8988T (cell line): ENCODE measurements at regions not wholly inside any gene's neighbourhood (a gene's known extent, or its start where the extent isn't known, plus 50 kb on each side); places are given as distances from the start of the nearest gene placed in this dataset.
"Not testable (repeated sequence)": the region's sequence is repeated elsewhere in the genome, so short reads cannot be mapped to it uniquely, and the experiment has no call there.

ENCODE experiments used
- DNase-seq: peaks from one replicate; pipeline ENCODE4 v3.0.0; 2011

DNA sequence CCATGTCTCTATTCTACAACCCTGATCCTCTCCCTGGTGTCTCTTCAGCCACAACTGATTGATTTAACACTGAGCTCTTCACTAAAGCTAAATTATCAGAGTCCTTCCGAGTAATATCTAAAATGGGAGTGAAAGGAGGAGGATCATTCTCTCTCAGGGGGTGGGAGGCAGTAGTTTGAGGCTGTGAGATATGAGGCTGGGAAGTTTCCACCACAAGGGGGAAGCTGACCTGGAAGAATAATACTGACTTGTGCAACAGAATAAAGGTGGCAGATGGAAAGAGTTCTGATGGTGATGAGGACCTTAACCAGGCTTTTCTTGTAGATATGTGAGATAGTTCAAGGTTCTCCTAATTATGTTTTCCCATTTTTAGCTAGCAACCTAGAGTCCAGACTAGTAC lies 241.6 kb upstream of the VKORC1L1 start:
- DNase-seq: not testable (repeated sequence)

DNA sequence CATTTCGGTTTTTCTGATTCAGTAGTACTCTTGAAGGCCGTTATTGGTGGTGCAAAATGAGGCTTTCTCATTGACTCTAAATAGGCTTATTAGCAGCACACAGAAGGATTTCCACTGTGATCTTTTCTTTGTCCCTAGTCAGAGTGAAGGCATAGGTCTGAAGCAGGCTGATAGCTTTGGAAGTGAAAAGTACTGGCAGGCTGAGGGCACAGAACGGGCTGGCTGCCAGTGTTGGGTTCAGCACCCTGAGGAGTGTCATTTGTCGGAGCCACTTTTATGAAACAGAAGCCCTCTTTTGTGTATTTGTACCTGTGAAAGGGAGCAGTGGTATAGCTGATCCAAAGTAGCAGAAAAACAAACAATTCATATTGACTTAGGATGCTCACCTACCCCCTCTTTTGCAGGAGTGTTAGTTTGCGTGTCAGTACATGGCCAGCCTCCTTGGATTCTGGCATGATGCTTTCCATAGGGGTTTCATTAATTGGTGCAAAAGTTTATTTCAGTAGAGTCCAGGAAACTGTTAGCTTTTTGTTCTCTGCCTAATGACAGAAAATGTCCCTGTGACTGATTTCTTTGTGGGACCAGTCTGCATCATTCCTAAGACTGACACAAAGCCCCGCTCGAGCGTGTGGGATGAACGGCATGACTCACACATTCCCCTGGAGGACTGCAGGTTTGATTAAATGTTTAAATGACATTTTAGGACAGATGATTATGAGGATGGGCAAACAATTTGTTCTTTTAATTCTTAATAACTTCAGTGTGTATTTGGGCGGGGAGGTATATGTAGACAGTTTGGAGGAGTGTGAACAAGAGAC lies 239.1 kb upstream of the VKORC1L1 start:
- DNase-seq: not testable (repeated sequence)

DNA sequence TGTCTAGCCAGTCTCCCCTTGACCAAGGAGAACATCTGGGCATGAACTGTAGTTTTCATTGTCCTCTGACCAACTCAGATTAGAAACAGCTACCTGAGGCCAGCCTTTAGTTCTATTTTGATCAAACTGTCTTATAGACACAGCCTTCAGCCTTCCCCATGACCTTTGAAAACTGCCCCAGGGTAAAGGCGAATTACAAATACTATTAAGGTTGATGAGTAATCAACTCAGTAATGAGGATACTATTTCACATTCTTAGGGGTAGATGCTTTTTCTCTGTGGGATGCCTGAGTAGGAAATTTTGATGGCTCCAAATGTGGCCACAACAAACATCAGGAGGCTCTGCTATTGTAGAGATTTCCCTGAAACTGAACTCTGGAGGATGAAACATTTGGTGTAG lies 234.0 kb upstream of the VKORC1L1 start:
- DNase-seq: not testable (repeated sequence)

DNA sequence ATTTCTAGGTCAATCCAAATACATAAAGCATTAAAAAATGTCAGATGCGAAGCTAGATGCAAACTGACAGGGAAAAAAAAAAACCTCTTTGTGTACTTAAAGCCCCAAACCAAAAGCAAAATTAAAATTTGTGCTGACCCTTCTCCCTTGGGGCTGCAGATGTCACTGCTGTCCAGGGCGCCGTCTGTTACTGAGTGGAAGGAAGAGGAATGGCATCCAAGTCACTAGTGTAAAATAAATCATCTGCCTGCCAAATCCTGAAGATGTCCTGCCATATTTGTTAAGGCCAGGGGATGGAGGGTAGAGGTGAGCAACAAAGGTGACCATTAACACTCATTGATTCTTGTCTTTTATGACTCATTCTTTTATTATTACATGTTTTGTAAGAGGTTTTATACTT lies 233.2 kb upstream of the VKORC1L1 start:
- DNase-seq: not testable (repeated sequence)

DNA sequence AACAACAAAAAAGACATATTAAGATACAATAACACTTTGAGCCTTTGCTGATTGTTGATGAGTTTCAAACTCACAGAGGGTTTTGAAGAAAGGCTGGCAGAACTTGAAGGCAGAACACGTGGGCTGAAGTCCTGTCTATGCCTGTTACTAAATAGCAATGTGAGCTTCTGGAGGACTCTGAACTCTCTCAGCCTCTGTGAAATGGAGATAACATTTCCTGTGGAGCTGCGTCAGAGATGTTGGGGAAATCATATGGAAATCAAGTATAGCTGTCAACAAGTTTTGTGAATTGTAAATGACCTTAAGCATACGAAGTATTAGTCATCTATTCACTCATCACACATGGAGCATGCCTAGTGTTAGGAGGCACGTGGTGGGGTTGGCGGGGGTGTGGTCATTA lies 229.4 kb upstream of the VKORC1L1 start:
- DNase-seq: not testable (repeated sequence)

DNA sequence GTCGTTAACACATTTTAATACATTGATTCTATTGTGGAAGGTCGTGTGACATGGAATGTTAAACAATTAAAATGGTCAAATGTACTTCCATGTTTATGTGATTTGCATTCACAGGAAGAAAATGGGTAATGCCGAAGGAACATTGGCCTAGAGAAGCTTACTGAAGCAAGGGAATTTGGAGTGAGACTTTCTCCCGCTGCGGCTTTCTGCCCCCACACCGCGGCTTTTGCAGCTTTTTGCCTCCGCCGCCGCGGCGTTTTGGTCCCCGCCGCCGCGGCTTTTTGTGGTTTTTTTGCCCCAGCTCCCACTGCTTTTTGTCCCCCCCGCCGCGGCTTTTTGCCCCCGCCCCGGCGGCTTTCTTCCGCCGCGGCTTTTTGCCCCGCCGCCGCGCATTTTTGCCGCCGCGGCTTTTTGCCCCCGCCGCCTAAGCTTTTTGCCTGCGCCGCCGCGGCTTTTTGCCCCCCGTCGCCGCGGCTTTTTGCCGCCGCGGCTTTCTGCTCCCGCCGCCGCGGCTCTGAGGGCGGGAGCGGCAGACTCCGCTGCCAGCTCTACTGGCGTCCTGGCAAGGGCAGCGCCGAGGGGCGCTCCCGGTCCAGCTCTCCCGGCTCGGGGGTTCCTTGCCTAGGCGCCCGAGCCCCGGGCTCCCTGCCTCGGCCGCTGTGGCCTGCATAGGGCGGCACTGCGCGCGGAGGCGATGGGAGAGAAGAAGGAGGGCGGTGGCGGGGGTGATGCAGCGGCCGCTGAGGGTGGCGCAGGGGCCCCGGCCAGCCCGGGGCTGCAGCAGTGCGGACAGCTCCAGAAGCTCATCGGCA lies 225.5 kb upstream of the VKORC1L1 start:
- DNase-seq: not testable (repeated sequence)

DNA sequence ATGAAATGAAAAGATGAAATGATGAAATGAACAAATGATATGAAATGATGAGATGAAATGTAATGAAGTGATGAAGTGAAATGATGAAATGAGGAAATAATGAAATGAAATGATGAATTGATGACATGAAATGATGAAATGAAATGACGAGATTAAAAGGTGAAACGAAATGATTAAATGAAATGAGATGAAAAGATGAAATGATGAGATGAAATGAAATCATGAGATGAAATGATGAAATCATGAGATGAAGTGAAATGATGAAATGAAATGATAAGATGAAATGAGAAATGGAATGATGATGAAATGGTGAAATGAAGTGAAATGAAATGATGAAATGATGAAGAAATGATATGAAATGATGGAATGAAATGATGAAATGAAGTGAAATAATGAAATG lies 221.7 kb upstream of the VKORC1L1 start:
- not testable (repeated sequence) for DNase-seq

DNA sequence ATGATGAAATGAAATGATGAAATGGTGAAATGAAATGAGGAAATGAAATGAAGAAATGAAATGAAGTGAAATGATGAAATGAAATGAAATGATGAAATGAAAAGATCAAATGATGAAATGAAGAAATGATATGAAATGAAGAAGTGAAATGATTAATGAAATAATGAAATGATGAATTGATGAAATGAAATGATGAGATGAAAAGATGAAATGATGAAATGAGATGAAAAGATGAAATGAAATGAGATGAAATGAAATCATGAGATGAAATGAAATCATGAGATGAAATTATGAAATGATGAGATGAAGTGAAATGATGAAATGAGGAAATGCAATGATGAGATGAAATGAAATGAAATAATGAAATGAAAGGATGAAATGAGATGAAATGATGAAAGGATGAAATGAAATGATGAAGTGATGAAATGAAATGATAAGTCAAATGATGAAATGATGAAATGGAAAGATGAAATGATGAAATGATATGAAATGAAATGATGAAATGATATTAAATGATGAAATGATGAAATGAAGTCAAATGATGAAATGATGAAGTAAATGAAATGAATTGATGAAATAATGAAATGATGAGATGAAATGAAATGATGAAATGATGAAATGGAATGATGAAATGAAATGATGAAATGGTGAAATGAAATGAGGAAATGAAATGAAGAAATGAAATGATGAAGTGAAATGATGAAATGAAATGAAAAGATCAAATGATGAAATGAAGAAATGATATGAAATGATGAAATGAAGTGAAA lies 220.9 kb upstream of the VKORC1L1 start:
- not testable (repeated sequence) for DNase-seq

DNA sequence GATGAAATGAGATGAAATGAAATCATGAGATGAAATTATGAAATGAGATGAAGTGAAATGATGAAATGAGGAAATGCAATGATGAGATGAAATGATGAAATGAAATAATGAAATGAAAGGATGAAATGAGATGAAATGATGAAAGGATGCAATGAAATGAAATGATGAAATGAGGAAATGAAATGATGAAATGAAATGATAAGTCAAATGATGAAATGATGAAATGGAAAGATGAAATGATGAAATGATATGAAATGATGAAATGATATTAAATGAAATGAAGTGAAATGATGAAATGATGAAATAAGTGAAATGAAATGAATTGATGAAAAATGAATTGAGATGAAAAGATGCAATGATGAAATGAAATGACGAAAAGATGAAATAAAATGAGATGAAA lies 220.2 kb upstream of the VKORC1L1 start:
- DNase-seq: not testable (repeated sequence)

DNA sequence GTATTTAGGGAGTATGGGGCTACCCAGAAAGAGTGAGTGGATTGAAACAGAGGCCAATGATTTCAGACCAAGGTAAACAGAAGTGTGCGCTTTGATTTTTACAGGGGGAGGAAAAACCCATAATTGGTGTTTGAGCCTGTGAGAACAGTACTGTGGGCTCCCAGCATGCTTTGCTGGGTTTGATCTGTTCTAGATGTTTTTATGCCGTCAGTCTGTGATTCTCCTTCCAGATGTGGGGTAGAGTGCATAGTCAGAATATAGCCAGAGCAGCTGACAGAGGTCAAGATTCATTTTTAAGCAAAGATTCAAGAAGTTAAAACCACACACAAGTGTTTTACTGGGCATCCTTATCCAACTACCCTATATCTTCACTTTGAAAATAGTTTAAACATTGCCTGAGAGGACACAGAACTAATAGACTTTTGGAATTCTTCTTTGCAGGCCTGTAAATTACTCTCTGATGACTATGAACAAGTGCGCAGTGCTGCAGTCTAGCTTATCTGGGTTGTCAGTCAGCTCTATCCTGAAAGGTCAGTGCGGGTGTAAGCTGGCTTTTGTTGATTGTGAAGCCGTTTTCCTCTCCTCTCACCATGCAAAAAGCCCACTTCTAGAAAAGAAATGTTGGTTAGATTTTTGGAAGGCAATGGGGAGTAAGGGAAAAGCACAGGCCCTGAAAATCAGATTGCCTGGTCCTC lies 216.2 kb upstream of the VKORC1L1 start:
- not testable (repeated sequence) for DNase-seq

DNA sequence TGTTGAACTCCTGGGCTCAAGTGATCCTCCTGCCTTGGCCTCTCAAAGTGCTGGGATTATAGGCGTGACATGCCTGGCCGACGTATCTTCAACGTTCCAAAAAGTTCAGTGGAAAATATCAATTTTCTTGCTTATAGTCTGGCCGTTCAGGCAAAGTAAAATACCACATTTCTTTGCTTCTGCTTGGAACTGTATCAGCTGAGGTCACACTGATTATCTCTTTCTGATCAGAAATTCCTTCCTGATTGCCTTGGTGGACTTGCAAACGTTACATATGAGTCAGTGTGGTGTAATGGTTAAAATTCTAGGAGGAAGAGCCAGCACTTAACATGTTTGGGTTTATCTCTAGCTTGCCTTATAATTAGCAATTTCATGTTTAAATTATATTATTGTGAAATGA lies 189.5 kb upstream of the VKORC1L1 start:
- not testable (repeated sequence) for DNase-seq

DNA sequence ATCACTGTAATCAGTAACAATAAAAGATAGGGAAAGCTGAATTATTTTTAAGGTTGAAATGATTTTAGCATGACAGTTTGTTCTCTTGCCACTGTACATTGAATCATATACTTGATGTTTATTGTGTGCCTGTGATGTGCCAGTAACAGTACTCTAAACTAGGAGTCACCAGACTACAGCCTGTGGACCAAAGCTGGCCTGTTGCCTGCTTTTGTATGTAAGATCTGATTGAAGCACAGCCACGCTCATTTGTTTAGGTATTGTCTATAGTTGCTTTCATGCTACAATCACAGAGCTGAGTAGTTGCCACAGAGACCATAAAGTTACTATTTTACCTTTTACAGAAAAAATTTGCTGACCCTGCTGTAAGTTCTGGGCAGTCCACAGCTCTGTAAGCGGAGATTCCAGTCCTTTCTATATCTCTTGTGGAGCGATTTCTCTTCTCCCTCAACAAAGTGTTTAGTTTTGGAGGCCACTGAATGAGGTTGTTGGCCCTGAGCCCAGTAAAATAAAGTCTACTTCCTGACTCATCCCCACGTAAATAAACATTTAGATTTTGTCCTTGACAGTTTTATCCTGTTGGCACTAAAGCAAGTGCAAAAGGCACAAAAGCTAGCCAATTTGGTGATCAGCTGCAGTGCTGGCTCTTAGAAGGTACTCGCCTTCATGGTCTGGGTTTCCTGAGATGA lies 173.7 kb upstream of the VKORC1L1 start:
- not testable (repeated sequence) for DNase-seq

DNA sequence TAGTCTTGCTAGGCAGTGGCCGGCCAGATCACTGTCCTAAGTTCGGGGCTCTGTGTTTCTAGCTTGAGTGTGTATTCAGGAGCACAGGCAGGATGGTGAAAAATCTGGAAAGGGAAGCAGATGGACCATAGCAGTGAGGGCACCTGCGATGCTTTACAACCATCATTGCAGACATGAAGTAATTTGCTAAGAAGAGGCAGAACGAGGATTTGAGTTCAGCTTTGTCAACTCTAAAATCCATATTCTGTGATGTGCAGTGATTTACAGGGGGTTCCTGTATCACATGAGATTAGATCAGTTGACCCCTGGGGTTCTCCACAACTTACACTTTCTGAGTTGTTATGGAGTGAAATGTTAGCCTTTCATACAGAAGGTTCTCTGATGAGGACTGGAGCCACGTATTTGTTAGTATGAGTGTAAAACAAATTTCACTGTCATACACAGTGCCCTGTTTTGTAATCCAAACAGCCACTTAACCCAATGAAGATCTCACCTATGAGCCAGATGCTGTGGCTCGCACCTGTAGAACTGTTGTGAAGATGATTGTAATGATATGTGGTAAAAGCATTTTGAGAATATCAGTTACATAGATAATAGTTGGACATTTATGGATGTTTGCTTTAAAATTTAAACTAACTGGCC lies 173.0 kb upstream of the VKORC1L1 start:
- not testable (repeated sequence) for DNase-seq

DNA sequence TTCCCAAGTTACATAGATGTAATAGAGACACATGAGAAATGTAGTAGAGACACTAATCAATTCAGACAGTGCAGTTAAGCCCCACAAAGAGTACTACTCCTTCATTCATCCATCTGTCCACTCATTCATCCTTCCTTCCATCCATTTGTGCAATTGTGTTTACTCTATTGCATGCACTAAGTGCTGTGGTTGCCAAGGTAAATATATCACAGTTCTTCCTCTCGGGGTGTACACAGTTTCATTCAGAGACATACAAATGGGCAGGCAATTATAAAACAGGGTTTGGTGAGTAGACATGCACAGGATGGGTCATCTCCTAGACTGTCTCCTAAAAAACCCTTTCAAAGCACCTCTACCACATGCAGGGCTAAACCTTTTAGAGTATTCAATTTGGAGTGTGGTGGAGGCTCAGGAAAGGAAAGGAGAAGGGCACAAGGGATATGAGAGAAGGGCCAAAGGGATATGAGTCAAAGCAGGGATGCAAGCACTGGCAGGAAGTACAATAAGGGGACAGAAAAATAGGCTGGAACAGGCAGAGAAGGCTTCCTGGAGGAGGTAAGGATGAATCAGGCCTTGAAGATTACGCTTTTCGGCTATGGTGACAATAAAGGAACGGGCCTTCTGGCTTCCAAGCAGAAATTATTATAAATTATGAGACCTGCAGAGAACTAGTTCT lies 153.6 kb upstream of the VKORC1L1 start:
- DNase-seq: not testable (repeated sequence)

DNA sequence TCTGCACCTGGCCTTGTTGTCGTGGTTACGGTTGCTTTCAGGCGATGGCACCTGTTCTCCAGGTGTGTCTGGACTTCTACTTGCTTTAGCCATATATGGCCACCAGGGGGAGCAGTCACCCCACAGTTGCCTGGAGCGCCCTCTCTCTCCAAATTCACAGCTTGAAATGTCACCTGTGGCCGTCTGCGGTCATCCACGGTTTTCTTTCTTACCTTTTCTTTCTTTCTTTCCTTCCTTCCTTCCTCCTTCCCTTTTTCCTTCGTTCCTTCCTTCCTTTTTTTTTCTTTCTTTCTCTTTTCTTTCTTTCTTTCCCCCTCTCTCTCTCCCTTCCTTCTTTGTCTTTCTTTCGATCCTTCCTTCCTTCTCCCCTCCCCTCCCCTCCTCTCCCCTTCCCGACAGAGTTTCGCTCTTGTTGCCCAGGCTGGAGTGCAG lies 150.5 kb upstream of the VKORC1L1 start:
- DNase-seq: no peak

DNA sequence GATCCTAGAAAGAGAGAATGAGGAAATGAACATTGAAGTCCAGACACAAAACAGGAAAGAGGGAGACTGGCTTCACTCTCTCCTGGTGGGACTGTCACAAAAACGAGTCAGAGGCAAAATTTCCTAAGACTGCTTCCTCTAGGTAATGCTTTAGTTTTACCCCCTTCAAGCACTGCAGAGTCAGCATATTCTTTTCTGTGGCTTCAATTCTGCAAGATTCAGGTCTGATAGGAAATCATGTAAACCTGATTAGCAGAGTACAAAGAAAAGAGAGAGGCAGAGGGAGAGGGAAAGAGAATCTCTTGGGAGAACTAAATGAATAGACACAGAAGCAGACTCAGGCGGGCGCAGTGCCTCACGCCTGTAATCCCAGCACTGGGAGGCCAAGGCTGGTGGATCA lies 145.7 kb upstream of the VKORC1L1 start:
- not testable (repeated sequence) for DNase-seq

DNA sequence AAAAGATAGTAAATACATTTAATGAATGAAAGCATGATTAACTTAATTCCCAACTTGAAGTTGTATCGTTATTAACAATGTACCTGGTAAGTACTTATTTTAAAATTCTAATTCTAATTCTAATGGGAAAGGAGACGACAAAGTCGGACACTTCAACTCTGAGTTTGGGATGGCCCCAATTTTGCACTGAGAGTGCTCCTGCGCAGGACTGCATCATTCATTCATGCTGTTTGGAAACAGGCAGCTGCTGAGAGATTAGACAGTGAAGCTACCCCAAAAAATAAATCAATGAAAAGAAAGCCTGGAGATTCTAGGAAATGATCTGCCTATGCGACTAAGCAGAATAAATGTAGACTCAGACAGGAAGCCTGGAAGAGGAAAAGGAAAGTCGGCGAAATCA lies 141.7 kb upstream of the VKORC1L1 start:
- DNase-seq: no peak

DNA sequence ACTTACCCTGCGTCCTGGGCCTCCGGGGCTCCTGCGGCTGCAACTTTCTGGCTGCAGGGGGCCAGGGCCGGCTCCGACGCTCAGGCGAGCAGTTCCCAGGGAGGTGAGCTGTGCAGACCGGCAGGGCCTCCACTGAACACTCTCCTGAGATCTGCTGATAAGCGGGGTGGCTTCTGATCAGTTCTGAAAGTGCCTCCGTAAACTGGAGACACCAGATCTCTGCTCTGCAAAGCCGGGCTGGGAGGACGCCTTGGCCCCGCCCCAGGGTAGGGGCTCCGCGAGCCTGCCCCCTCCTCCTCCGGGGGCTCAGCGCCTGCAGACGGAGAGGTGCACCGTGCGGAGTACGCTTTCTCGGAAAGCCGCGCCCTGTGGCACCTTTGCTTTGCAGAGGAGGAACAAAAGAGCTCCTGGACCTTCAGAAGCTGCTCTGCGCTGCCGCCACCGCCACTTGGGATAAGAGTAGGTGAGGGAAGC lies 141.3 kb upstream of the VKORC1L1 start:
- DNase-seq: no peak

DNA sequence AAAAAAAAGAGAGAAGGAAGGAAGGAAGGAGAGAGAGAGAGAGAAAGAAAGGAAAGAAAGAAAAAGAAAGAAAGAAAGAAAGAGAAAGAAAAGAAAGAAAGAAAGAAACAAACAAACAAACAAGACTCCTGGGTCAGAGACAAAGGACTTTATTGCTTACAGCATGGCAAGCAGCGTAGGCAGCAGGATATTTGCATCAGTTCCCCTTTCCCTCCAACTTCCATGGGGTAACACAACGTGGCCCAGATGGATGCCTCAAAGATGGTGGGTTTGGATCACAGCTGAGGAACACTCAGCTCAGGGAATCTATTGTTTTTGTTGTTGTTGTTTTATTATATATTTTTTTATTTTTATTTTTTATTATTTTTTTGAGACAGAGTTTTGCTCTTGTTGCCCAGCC lies 128.5 kb upstream of the VKORC1L1 start:
- DNase-seq: no peak

DNA sequence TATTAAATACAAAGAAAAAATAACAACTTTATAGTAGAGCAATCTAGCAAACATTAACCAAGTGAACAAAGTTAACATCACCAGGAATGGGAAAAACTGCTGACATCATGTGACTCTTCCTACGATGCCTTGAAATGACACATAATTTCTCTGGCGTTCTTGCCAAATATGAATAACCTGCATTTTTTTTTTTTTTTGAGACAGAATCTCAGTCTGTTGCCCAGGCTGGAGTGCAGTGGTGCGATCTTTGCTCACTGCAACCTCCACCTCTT lies 126.5 kb upstream of the VKORC1L1 start:
- no peak for DNase-seq

DNA sequence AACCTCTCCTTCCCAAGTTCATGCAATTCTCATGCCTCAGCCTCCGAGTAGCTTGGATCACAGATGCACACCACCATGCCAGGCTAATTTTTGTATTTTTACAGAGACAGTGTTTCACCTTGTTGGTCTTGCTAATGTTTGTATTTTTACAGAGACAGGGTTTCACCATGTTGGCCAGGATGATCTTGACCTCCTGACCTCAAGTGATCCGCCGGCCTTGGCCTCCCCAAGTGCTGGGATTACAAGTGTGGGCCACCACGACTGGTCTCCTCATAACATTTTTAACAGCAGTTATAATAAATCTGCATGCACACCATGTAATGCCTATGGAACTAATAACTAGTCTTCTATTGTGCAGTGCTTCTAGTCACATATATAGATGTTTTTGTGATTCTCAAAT lies 123.8 kb upstream of the VKORC1L1 start:
- DNase-seq: no peak
